RWPE1 (cell line): ENCODE measurements at regions not wholly inside any gene's neighbourhood (a gene's known extent, or its start where the extent isn't known, plus 50 kb on each side); places are given as distances from the start of the nearest gene placed in this dataset.

Source experiments
- CTCF ChIA-PET: fragments of 350-600 bp; sonication (Branson Sonifier 250); formaldehyde crosslinking; extraction: SDS; loops from one replicate; lab custom pipeline; 2021; lab: Yijun Ruan, JAX
- POLR2A ChIA-PET: fragments of 400-600 bp; formaldehyde crosslinking; extraction: SDS; loops from one replicate; lab custom pipeline; 2020; ENCODE audit warnings: antibody characterized with exemption; ENCODE audit not compliant: low non-redundant PET; lab: Yijun Ruan, JAX
- DNase-seq: peaks from one replicate; pipeline ENCODE4 v3.0.0; 2012; ENCODE audit warnings: low spot score
- H3K27ac ChIP-seq: fragments of 450-650 bp; 2 replicates; pipeline ENCODE4 v1.5.1; 2017
- CTCF ChIP-seq: fragments of 450-650 bp; conservative IDR thresholded peaks from 2 replicates; pipeline ENCODE4 v1.5.1; 2017; ENCODE audit warnings: low read depth, mild to moderate bottlenecking

GRCh38 chr7:28277958-28278357, 97.4 kb upstream of the JAZF1 start:
- ChIA-PET CTCF (no interaction called here), POLR2A (no interaction called here)
- no peak for TF ChIP-seq CTCF
- no peak overlapping the region for H3K27ac ChIP-seq
- no peak for DNase-seq

GRCh38 chr7:28280516-28280915, 99.9 kb upstream of the JAZF1 start:
- ChIA-PET CTCF (no interaction called here), POLR2A (no interaction called here)
- no peak for TF ChIP-seq CTCF
- H3K27ac ChIP-seq = no peak overlapping the region
- DNase-seq = no peak

- no peak overlapping the region for H3K27ac ChIP-seq
- ChIA-PET POLR2A (no interaction called here), CTCF (no interaction called here)
- no peak for DNase-seq
- TF ChIP-seq CTCF = no peak
Measured at GRCh38 chr7:28290496-28290895, 109.9 kb upstream of the JAZF1 start.

DNA sequence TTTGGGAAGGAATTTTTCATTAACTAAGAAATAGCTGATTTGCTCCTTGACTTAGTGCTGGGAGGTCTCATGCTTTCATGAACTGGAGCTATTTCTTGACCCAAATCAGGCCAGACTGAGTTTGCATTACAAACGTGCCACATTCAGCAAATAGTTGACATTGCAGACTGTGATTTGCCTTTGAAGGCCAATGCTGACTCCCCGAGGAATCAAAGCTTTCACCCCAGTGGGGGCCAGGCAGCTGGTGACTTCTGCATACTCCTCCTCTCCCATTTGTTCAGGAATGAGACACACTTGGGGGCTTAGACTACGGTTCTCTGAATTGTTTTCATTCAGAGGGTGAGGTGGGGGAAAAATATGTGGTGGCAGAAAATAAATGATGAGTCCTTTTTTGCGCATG, 111.0 kb upstream of the JAZF1 start:
- CTCF ChIA-PET = interaction anchor here (0.5 kb wide), 1 partner anchor 293 kb away, joined by 4 read pairs; no protein-coding TSS in a partner anchor
- POLR2A ChIA-PET = no interaction called here
- DNase-seq = no peak
- TF ChIP-seq CTCF = no peak
- H3K27ac ChIP-seq = no peak overlapping the region

GRCh38 chr7:28292834-28293526, 112.4 kb upstream of the JAZF1 start:
- ChIA-PET POLR2A (no interaction called here), CTCF (interaction anchor here (0.6 kb wide), 1 partner anchor 201 kb away, joined by 3 read pairs; no protein-coding TSS in a partner anchor)
- TF ChIP-seq CTCF = no peak
- H3K27ac ChIP-seq = no peak overlapping the region
- DNase-seq = no peak

DNA sequence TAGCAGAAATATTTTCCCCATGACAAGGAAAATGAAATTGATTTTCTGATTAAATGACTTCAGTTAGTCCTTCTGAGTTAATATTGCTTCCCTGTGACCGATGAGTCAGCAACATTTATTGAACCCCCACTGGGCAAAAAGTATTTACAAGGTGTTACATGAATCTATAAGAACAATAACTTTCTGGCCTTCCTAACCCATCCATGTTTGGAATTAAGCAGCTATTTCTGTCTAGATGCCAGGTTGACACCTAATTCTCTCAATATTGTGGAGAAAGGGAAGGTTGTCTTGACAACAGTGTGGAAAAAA, 112.9 kb upstream of the JAZF1 start:
- POLR2A ChIA-PET = no interaction called here
- H3K27ac ChIP-seq = no peak overlapping the region
- CTCF ChIA-PET = interaction anchor here (0.6 kb wide), 1 partner anchor 201 kb away, joined by 3 read pairs; no protein-coding TSS in a partner anchor
- no peak for DNase-seq
- no peak for TF ChIP-seq CTCF
